SK-N-SH treated with all-trans-retinoic acid at 6 μM for 48 hours (cell line): ENCODE measurements at regions not wholly inside any gene's neighbourhood (a gene's known extent, or its start where the extent isn't known, plus 50 kb on each side); places are given as distances from the start of the nearest gene placed in this dataset.

Experiments
- ATAC-seq: fragments of 200-7000 bp; cut with Tn5 transposase; 3 replicates; pipeline ENCODE4 v1.9.1; 2020; ENCODE audit warnings: mild to moderate bottlenecking, moderate library complexity
- ARNTL ChIP-seq: fragments of 450-650 bp; formaldehyde crosslinking; IDR thresholded peaks from 2 replicates; pipeline ENCODE4 v1.5.0; 2020; ENCODE audit warnings: low read depth, mild to moderate bottlenecking, moderate library complexity, borderline replicate concordance
- BACH2 ChIP-seq: fragments of 250-450 bp; sonication (Bioruptor Pico); IDR thresholded peaks from 2 replicates; pipeline ENCODE4 v1.9.0; 2021; ENCODE audit warnings: mild to moderate bottlenecking, borderline replicate concordance
- ESRRG ChIP-seq: fragments of 250-450 bp; sonication (Bioruptor Pico); IDR thresholded peaks from 2 replicates; pipeline ENCODE4 v1.6.1; 2021; ENCODE audit warnings: mild to moderate bottlenecking
- ISL1 ChIP-seq: fragments of 250-450 bp; sonication (Bioruptor Pico); IDR thresholded peaks from 2 replicates; pipeline ENCODE4 v2.1.2; 2022; ENCODE audit warnings: mild to moderate bottlenecking, moderate library complexity
- OSR1 ChIP-seq: fragments of 250-450 bp; sonication (Bioruptor Pico); IDR thresholded peaks from 2 replicates; pipeline ENCODE4 v1.8.0; 2022; ENCODE audit warnings: moderate library complexity, mild to moderate bottlenecking, inconsistent platforms
- SNAI2 ChIP-seq: fragments of 250-450 bp; sonication (Bioruptor Pico); IDR thresholded peaks from 2 replicates; pipeline ENCODE4 v1.5.0; 2020; ENCODE audit warnings: mild to moderate bottlenecking, moderate library complexity
- TCF4 ChIP-seq: fragments of 250-450 bp; sonication (Bioruptor Pico); IDR thresholded peaks from 2 replicates; pipeline ENCODE4 v1.8.0; 2021; ENCODE audit warnings: mild to moderate bottlenecking, moderate library complexity, borderline replicate concordance
- TOX ChIP-seq: fragments of 250-450 bp; sonication (Bioruptor Pico); IDR thresholded peaks from 2 replicates; pipeline ENCODE4 v1.8.0; 2021; ENCODE audit warnings: mild to moderate bottlenecking, moderate library complexity, borderline replicate concordance
- ZC3H10 ChIP-seq: fragments of 250-450 bp; sonication (Bioruptor Pico); IDR thresholded peaks from 2 replicates; pipeline ENCODE4 v1.5.1; 2021; ENCODE audit warnings: mild to moderate bottlenecking, moderate library complexity
- ZFP3 ChIP-seq: fragments of 250-450 bp; sonication (Bioruptor Pico); IDR thresholded peaks from 2 replicates; pipeline ENCODE4 v1.5.0; 2020; ENCODE audit warnings: mild to moderate bottlenecking, moderate library complexity
- ZFP30 ChIP-seq: fragments of 450-650 bp; formaldehyde crosslinking; IDR thresholded peaks from 2 replicates; pipeline ENCODE4 v1.5.0; 2022; ENCODE audit warnings: mild to moderate bottlenecking, moderate library complexity
- ZNF565 ChIP-seq: fragments of 450-650 bp; formaldehyde crosslinking; conservative IDR thresholded peaks from 2 replicates; pipeline ENCODE4 v1.5.0; 2020; ENCODE audit warnings: low read depth, mild to moderate bottlenecking, moderate library complexity
- ZNF70 ChIP-seq: fragments of 450-650 bp; formaldehyde crosslinking; IDR thresholded peaks from 2 replicates; pipeline ENCODE4 v1.5.0; 2020; ENCODE audit warnings: mild to moderate bottlenecking, moderate library complexity
- ZNF8 ChIP-seq: fragments of 450-650 bp; formaldehyde crosslinking; IDR thresholded peaks from 2 replicates; pipeline ENCODE4 v1.5.0; 2020; ENCODE audit warnings: mild to moderate bottlenecking, moderate library complexity
- TF ChIP-seq, protein P1 (sequence below): fragments of 250-450 bp; sonication (Bioruptor Pico); IDR thresholded peaks from 2 replicates; pipeline ENCODE4 v1.5.1; 2020; ENCODE audit warnings: low read depth, mild to moderate bottlenecking, moderate library complexity
- TF ChIP-seq, protein P2 (sequence below): fragments of 250-450 bp; sonication (Bioruptor Pico); IDR thresholded peaks from 2 replicates; pipeline ENCODE4 v1.8.0; 2020; ENCODE audit warnings: mild to moderate bottlenecking, moderate library complexity, borderline replicate concordance
- TF ChIP-seq, protein P3 (sequence below): fragments of 250-450 bp; sonication (Bioruptor Pico); IDR thresholded peaks from 2 replicates; pipeline ENCODE4 v1.5.1; 2021; ENCODE audit warnings: mild to moderate bottlenecking, moderate library complexity
- TF ChIP-seq, protein P4 (sequence below): fragments of 250-450 bp; sonication (Bioruptor Pico); IDR thresholded peaks from 2 replicates; pipeline ENCODE4 v1.5.0; 2020; ENCODE audit warnings: mild to moderate bottlenecking, moderate library complexity

DNA sequence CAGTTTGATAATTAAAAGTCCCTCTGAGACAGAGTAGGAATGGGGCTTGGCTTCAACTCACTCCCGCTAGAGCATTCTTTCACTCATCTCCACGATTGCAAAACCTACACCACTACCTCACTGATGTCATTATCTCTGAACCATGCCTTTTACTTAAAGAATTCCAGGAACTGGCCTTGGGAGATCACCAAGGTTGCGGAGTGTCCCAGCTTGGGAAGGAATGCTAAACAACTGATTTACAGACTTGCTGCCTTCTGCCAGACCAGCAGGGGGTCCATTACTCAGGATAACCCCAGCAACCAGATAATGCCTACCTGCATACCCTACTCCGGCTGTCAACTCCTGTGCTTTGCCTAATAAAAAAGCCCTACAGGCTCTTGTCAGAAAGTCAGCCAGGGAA, 102.2 kb upstream of the RALGAPA2 start:
- TF ChIP-seq BACH2 (CRISPR knock-in tag) = no peak
- TF ChIP-seq ZFP3 (CRISPR knock-in tag) = no peak
- ATAC-seq = no peak

DNA sequence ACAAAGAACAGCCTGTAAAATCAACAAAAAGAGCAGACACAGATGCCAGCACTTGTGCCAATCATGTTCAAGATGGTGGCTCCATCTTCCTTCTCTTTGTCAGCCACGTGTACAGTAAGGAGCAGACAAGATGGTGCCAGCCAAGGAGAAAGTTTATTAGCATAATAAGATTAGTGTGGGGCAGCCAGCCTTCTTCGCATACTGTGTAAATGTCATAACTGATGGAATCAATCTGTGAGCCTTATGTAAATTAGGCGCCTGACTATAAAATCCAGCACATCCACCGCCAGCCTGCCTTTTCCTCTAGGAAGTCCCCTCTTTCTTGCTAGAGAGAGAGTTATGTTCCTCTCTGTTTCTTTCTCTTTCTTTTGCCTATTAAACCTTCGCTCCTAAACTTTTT, 99.7 kb upstream of the RALGAPA2 start:
- TF ChIP-seq, protein P1, sequence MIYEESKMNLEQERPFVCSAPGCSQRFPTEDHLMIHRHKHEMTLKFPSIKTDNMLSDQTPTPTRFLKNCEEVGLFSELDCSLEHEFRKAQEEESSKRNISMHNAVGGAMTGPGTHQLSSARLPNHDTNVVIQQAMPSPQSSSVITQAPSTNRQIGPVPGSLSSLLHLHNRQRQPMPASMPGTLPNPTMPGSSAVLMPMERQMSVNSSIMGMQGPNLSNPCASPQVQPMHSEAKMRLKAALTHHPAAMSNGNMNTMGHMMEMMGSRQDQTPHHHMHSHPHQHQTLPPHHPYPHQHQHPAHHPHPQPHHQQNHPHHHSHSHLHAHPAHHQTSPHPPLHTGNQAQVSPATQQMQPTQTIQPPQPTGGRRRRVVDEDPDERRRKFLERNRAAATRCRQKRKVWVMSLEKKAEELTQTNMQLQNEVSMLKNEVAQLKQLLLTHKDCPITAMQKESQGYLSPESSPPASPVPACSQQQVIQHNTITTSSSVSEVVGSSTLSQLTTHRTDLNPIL (CRISPR knock-in tag) = no peak
- TF ChIP-seq TCF4 (CRISPR knock-in tag) (no peak), ZC3H10 (CRISPR knock-in tag) (no peak), ESRRG (CRISPR knock-in tag) (no peak), OSR1 (CRISPR knock-in tag) (no peak)
- TF ChIP-seq, protein P2, sequence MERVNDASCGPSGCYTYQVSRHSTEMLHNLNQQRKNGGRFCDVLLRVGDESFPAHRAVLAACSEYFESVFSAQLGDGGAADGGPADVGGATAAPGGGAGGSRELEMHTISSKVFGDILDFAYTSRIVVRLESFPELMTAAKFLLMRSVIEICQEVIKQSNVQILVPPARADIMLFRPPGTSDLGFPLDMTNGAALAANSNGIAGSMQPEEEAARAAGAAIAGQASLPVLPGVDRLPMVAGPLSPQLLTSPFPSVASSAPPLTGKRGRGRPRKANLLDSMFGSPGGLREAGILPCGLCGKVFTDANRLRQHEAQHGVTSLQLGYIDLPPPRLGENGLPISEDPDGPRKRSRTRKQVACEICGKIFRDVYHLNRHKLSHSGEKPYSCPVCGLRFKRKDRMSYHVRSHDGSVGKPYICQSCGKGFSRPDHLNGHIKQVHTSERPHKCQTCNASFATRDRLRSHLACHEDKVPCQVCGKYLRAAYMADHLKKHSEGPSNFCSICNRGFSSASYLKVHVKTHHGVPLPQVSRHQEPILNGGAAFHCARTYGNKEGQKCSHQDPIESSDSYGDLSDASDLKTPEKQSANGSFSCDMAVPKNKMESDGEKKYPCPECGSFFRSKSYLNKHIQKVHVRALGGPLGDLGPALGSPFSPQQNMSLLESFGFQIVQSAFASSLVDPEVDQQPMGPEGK = no peak
- TF ChIP-seq, all 23 proteins: peak for 0
- no peak for ATAC-seq

DNA sequence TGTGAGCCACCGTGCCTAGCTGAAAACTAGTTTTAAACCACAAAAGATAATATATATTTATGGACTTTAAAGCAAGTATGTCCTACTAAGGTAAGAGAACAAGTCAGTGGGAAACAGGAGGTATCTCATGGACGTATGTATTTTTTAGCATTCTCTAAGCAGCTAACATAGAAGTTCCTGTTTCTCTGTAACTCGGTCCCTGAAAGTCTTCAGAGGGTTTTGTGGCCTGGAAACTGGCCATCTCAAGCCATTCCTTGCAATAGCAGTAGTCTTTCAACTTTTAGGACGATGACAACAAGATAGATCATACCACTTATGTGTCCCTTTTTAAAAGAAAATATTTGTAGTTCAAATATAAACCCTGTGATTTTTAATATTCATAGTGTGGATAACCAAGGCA, 95.6 kb upstream of the RALGAPA2 start:
- no peak for ATAC-seq
- TF ChIP-seq, protein P3, sequence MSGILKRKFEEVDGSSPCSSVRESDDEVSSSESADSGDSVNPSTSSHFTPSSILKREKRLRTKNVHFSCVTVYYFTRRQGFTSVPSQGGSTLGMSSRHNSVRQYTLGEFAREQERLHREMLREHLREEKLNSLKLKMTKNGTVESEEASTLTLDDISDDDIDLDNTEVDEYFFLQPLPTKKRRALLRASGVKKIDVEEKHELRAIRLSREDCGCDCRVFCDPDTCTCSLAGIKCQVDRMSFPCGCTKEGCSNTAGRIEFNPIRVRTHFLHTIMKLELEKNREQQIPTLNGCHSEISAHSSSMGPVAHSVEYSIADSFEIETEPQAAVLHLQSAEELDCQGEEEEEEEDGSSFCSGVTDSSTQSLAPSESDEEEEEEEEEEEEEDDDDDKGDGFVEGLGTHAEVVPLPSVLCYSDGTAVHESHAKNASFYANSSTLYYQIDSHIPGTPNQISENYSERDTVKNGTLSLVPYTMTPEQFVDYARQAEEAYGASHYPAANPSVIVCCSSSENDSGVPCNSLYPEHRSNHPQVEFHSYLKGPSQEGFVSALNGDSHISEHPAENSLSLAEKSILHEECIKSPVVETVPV (CRISPR knock-in tag) = no peak
- TF ChIP-seq, protein P4, sequence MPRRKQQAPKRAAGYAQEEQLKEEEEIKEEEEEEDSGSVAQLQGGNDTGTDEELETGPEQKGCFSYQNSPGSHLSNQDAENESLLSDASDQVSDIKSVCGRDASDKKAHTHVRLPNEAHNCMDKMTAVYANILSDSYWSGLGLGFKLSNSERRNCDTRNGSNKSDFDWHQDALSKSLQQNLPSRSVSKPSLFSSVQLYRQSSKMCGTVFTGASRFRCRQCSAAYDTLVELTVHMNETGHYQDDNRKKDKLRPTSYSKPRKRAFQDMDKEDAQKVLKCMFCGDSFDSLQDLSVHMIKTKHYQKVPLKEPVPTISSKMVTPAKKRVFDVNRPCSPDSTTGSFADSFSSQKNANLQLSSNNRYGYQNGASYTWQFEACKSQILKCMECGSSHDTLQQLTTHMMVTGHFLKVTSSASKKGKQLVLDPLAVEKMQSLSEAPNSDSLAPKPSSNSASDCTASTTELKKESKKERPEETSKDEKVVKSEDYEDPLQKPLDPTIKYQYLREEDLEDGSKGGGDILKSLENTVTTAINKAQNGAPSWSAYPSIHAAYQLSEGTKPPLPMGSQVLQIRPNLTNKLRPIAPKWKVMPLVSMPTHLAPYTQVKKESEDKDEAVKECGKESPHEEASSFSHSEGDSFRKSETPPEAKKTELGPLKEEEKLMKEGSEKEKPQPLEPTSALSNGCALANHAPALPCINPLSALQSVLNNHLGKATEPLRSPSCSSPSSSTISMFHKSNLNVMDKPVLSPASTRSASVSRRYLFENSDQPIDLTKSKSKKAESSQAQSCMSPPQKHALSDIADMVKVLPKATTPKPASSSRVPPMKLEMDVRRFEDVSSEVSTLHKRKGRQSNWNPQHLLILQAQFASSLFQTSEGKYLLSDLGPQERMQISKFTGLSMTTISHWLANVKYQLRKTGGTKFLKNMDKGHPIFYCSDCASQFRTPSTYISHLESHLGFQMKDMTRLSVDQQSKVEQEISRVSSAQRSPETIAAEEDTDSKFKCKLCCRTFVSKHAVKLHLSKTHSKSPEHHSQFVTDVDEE (CRISPR knock-in tag) = no peak
- TF ChIP-seq ZC3H10 (CRISPR knock-in tag) (no peak), ISL1 (CRISPR knock-in tag) (no peak), ZNF70 (no peak), OSR1 (CRISPR knock-in tag) (no peak), ESRRG (CRISPR knock-in tag) (no peak), ZNF8 (CRISPR knock-in tag) (no peak)
- TF ChIP-seq, protein P1 (CRISPR knock-in tag) = no peak

DNA sequence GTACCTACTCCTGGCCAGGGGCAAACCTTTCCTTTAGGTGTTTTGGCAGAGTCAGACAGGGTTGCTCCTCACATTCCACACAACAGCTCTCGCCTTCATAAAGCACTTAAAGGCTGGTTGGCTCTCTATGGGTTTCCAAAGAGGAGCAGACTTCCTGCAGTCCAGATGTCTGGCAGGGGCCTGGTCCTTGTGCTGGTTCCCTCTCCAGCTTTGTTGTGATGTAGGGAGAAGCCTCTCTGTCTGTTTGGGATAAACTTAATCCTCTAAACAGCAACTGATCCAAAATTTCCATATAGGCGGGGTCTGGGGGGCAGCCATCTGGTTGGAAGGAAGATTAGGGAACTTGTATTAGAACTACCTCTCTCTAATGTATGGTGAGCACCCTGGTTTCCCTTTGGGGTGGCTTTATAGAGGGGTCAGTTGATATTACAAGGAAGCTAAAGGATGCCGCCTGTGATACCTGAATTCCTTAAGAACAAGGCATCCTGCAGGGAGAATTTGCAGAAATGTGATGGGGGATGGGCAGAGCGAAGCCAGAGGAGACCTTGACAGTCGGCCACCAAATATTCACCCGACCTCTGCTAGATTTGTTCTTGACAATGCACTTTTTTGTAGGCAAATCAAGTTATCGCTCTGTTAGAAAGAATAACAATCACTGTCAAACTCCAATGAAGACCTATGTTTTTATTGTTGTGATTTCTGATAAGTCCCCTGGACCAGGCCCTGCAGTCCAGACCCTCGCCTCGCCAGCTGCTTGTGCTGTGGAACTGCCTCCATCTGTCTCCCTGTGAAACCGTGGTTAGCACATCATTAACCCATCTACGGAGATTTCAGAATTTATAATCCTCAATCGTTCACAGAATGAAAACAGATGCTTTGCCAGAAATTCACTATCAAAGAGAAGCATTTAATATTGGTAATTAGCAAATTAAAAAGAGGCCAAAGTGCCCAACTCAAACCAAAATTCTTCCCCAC, 94.0 kb upstream of the RALGAPA2 start:
- no peak for TF ChIP-seq ZFP3 (CRISPR knock-in tag)
- no peak for TF ChIP-seq ZNF565
- TF ChIP-seq SNAI2 (CRISPR knock-in tag) = no peak
- TF ChIP-seq, protein P2 = no peak
- no peak for TF ChIP-seq ARNTL (CRISPR knock-in tag)
- TF ChIP-seq OSR1 (CRISPR knock-in tag) = no peak
- TF ChIP-seq BACH2 (CRISPR knock-in tag) = no peak
- no peak for TF ChIP-seq ZFP30 (CRISPR knock-in tag)
- TF ChIP-seq TOX = no peak
- TF ChIP-seq TCF4 (CRISPR knock-in tag) = no peak
- no peak for TF ChIP-seq ZC3H10 (CRISPR knock-in tag)
- TF ChIP-seq, protein P4 (CRISPR knock-in tag) = no peak
- no peak for TF ChIP-seq ZNF70

More for the DNA sequence above, 94.0 kb upstream of the RALGAPA2 start:
- no peak for ATAC-seq
